GM23338 (cell line): ENCODE measurements at regions not wholly inside any gene's neighbourhood (a gene's known extent, or its start where the extent isn't known, plus 50 kb on each side); places are given as distances from the start of the nearest gene placed in this dataset.

ENCODE experiments used
- ATAC-seq: fragments of 200-7000 bp; cut with Tn5 transposase; 3 replicates; pipeline ENCODE4 v1.9.1; 2020
- DNase-seq: peaks from one replicate; pipeline ENCODE4 v3.0.0-alpha.2; 2015; ENCODE audit warnings: low spot score
- H2AFZ ChIP-seq: fragments of 200-600 bp; sonication (generic); 2 replicates; pipeline ENCODE4 v1.8.0; 2016; ENCODE audit warnings: antibody characterized with exemption, mild to moderate bottlenecking, moderate library complexity
- H3F3A ChIP-seq: fragments of 200-600 bp; sonication (generic); replicated peaks from 2 replicates; pipeline ENCODE4 v1.8.0; 2017; ENCODE audit warnings: antibody characterized with exemption, mixed run types, low read depth
- H3K27ac ChIP-seq: fragments of 200-600 bp; sonication (generic); 2 replicates; pipeline ENCODE4 v1.6.1; 2016; ENCODE audit warnings: low read depth
- H3K27me3 ChIP-seq: fragments of 200-600 bp; sonication (generic); 2 replicates; pipeline ENCODE4 v1.8.0; 2016; ENCODE audit warnings: mild to moderate bottlenecking, mixed run types, moderate library complexity; ENCODE audit not compliant: insufficient read depth
- H3K36me3 ChIP-seq: fragments of 200-600 bp; sonication (generic); 2 replicates; pipeline ENCODE4 v1.8.0; 2016; ENCODE audit warnings: mild to moderate bottlenecking; ENCODE audit not compliant: insufficient read depth
- H3K4me1 ChIP-seq: fragments of 200-600 bp; sonication (generic); 2 replicates; pipeline ENCODE4 v1.8.0; 2016; ENCODE audit warnings: mild to moderate bottlenecking, moderate library complexity; ENCODE audit not compliant: insufficient read depth
- H3K4me2 ChIP-seq: fragments of 200-600 bp; sonication (generic); 2 replicates; pipeline ENCODE4 v1.7.1; 2017; ENCODE audit warnings: mixed run types
- H3K4me3 ChIP-seq: fragments of 200-600 bp; sonication (generic); 2 replicates; pipeline ENCODE4 v1.6.1; 2016; ENCODE audit warnings: mixed run types
- H3K79me2 ChIP-seq: fragments of 200-600 bp; sonication (generic); replicated peaks from 2 replicates; pipeline ENCODE4 v1.8.0; 2017; ENCODE audit warnings: mild to moderate bottlenecking; ENCODE audit not compliant: insufficient read depth
- H3K9me2 ChIP-seq: fragments of 200-600 bp; sonication (generic); 2 replicates; pipeline ENCODE4 v1.8.0; 2017; ENCODE audit not compliant: insufficient read depth
- H4K20me1 ChIP-seq: fragments of 200-600 bp; sonication (generic); replicated peaks from 2 replicates; pipeline ENCODE4 v1.8.0; 2017; ENCODE audit warnings: mild to moderate bottlenecking; ENCODE audit not compliant: insufficient read depth
- H3K27ac Mint-ChIP-seq: 2 replicates; pipeline ENCODE4 v1.8.0; 2020; ENCODE audit warnings: inconsistent platforms, mild to moderate bottlenecking, moderate library complexity, mixed read lengths
- H3K27me3 Mint-ChIP-seq: 3 replicates; pipeline ENCODE4 v1.8.0; 2022; ENCODE audit warnings: low read depth, mild to moderate bottlenecking, moderate library complexity, mixed read lengths, inconsistent platforms; ENCODE audit not compliant: insufficient read depth, poor library complexity
- H3K36me3 Mint-ChIP-seq: 3 replicates; pipeline ENCODE4 v1.8.0; 2021; ENCODE audit warnings: low read depth, mild to moderate bottlenecking, inconsistent platforms, moderate library complexity, mixed read lengths
- H3K4me1 Mint-ChIP-seq: 3 replicates; pipeline ENCODE4 v1.8.0; 2020; ENCODE audit warnings: mild to moderate bottlenecking, inconsistent platforms, mixed read lengths
- H3K4me3 Mint-ChIP-seq: 3 replicates; pipeline ENCODE4 v1.8.0; 2021; ENCODE audit warnings: moderate library complexity, mild to moderate bottlenecking, inconsistent platforms, mixed read lengths
- H3K9me3 Mint-ChIP-seq: 3 replicates; pipeline ENCODE4 v1.8.0; 2020; ENCODE audit warnings: moderate library complexity, mild to moderate bottlenecking, inconsistent platforms, mixed read lengths
- CREB1 ChIP-seq: fragments of 250-450 bp; sonication (Bioruptor Pico); IDR thresholded peaks from 2 replicates; pipeline ENCODE4 v1.5.0; 2020; ENCODE audit warnings: low read depth, mild to moderate bottlenecking, moderate library complexity
- EZH2 ChIP-seq: fragments of 200-600 bp; sonication (generic); IDR thresholded peaks from one replicate; pipeline ENCODE4 v1.8.0; 2017; ENCODE audit warnings: antibody characterized with exemption, mild to moderate bottlenecking, low read depth; ENCODE audit not compliant: unreplicated experiment
- EZH2phosphoT487 ChIP-seq: fragments of 200-600 bp; sonication (generic); IDR thresholded peaks from one replicate; pipeline ENCODE4 v1.8.1; 2018; ENCODE audit warnings: antibody characterized with exemption; ENCODE audit not compliant: unreplicated experiment
- POLR2AphosphoS5 ChIP-seq: IDR thresholded peaks from 2 replicates; pipeline ENCODE4 v1.6.1; 2016; ENCODE audit warnings: antibody characterized with exemption, low read depth
- TF ChIP-seq, protein P1 (sequence below): fragments of 250-450 bp; sonication (Bioruptor Pico); IDR thresholded peaks from 2 replicates; pipeline ENCODE4 v1.5.0; 2020; ENCODE audit warnings: mild to moderate bottlenecking, moderate library complexity
- TF ChIP-seq, protein P2 (sequence below): IDR thresholded peaks from one replicate; pipeline ENCODE4 v1.6.1; 2018; ENCODE audit warnings: antibody characterized with exemption; ENCODE audit not compliant: unreplicated experiment

DNA sequence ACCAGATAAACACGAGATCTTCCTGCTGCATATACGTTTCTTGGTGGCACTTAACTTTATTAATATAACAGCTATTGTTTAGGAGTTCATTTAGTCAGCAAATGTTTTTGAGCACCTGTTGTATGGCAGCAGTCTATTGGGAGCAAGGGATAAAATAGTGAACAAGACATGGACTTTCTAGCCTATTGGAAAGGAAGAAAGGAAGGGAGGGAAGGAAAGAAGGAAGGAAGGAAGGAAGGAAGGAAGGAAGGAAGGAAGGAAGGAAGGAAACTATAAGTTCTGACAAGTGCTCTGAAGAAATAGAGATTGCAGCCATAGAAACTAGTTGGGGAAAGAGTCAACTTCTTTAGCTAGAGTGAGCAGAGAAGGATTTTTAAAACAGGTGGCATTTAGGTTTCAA, 149.1 kb upstream of the STARD13 start (continued):
- TF ChIP-seq, protein P1, sequence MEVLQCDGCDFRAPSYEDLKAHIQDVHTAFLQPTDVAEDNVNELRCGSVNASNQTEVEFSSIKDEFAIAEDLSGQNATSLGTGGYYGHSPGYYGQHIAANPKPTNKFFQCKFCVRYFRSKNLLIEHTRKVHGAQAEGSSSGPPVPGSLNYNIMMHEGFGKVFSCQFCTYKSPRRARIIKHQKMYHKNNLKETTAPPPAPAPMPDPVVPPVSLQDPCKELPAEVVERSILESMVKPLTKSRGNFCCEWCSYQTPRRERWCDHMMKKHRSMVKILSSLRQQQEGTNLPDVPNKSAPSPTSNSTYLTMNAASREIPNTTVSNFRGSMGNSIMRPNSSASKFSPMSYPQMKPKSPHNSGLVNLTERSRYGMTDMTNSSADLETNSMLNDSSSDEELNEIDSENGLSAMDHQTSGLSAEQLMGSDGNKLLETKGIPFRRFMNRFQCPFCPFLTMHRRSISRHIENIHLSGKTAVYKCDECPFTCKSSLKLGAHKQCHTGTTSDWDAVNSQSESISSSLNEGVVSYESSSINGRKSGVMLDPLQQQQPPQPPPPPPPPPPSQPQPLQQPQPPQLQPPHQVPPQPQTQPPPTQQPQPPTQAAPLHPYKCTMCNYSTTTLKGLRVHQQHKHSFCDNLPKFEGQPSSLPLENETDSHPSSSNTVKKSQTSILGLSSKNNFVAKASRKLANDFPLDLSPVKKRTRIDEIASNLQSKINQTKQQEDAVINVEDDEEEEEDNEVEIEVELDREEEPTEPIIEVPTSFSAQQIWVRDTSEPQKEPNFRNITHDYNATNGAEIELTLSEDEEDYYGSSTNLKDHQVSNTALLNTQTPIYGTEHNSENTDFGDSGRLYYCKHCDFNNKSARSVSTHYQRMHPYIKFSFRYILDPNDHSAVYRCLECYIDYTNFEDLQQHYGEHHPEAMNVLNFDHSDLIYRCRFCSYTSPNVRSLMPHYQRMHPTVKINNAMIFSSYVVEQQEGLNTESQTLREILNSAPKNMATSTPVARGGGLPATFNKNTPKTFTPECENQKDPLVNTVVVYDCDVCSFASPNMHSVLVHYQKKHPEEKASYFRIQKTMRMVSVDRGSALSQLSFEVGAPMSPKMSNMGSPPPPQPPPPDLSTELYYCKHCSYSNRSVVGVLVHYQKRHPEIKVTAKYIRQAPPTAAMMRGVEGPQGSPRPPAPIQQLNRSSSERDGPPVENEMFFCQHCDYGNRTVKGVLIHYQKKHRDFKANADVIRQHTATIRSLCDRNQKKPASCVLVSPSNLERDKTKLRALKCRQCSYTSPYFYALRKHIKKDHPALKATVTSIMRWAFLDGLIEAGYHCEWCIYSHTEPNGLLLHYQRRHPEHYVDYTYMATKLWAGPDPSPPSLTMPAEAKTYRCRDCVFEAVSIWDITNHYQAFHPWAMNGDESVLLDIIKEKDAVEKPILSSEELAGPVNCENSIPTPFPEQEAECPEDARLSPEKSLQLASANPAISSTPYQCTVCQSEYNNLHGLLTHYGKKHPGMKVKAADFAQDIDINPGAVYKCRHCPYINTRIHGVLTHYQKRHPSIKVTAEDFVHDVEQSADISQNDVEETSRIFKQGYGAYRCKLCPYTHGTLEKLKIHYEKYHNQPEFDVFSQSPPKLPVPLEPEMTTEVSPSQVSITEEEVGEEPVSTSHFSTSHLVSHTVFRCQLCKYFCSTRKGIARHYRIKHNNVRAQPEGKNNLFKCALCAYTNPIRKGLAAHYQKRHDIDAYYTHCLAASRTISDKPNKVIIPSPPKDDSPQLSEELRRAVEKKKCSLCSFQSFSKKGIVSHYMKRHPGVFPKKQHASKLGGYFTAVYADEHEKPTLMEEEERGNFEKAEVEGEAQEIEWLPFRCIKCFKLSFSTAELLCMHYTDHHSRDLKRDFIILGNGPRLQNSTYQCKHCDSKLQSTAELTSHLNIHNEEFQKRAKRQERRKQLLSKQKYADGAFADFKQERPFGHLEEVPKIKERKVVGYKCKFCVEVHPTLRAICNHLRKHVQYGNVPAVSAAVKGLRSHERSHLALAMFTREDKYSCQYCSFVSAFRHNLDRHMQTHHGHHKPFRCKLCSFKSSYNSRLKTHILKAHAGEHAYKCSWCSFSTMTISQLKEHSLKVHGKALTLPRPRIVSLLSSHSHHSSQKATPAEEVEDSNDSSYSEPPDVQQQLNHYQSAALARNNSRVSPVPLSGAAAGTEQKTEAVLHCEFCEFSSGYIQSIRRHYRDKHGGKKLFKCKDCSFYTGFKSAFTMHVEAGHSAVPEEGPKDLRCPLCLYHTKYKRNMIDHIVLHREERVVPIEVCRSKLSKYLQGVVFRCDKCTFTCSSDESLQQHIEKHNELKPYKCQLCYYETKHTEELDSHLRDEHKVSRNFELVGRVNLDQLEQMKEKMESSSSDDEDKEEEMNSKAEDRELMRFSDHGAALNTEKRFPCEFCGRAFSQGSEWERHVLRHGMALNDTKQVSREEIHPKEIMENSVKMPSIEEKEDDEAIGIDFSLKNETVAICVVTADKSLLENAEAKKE (CRISPR knock-in tag), result no peak
- TF ChIP-seq EZH2phosphoT487 (no peak), CREB1 (CRISPR knock-in tag) (no peak)

DNA sequence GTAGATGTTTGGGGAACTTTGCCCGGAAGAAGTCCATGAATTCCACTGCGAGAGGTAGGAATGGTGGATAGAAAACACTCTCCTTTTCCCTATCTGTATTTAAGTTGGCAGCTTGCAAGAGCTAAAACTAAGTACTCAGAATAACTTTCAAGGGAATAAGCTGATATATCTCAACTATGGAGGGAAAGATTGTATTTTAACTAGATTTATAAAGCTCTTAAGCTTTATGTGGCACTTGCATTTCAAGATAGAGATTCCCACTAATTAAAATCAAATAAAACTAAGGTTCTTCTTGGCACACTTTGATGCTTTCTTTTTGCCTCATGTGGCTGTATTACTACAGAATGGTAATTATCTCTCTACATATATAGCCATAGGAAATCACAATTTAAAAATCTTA, 149.7 kb upstream of the STARD13 start:
- peaks cover 23% of the 10 kb centered on the region for H3K4me1 Mint-ChIP-seq
- Histone ChIP-seq H3K4me1 (peaks cover 19% of the 10 kb centered on the region), H3K27me3 (no peaks in the 10 kb centered on the region), H3K9me2 (no peaks in the 10 kb centered on the region), H3K4me2 (no peak overlapping the region), H2AFZ (no peak overlapping the region), H3K27ac (no peak overlapping the region), H3F3A (no peaks in the 10 kb centered on the region), H3K4me3 (no peak overlapping the region), H3K36me3 (no peaks in the 10 kb centered on the region), H3K79me2 (no peaks in the 10 kb centered on the region), H4K20me1 (no peaks in the 10 kb centered on the region)
- no peaks in the 10 kb centered on the region for H3K9me3 Mint-ChIP-seq
- H3K36me3 Mint-ChIP-seq, result peaks cover 3% of the 10 kb centered on the region; the same call in 1 of the 3 replicates
- H3K4me3 Mint-ChIP-seq, result no peak overlapping the region
- no peak overlapping the region for H3K27ac Mint-ChIP-seq
- no peak for ATAC-seq
- H3K27me3 Mint-ChIP-seq, result no peaks in the 10 kb centered on the region
- no peak for TF ChIP-seq POLR2AphosphoS5
- TF ChIP-seq CREB1 (CRISPR knock-in tag), result no peak
- TF ChIP-seq, protein P2, sequence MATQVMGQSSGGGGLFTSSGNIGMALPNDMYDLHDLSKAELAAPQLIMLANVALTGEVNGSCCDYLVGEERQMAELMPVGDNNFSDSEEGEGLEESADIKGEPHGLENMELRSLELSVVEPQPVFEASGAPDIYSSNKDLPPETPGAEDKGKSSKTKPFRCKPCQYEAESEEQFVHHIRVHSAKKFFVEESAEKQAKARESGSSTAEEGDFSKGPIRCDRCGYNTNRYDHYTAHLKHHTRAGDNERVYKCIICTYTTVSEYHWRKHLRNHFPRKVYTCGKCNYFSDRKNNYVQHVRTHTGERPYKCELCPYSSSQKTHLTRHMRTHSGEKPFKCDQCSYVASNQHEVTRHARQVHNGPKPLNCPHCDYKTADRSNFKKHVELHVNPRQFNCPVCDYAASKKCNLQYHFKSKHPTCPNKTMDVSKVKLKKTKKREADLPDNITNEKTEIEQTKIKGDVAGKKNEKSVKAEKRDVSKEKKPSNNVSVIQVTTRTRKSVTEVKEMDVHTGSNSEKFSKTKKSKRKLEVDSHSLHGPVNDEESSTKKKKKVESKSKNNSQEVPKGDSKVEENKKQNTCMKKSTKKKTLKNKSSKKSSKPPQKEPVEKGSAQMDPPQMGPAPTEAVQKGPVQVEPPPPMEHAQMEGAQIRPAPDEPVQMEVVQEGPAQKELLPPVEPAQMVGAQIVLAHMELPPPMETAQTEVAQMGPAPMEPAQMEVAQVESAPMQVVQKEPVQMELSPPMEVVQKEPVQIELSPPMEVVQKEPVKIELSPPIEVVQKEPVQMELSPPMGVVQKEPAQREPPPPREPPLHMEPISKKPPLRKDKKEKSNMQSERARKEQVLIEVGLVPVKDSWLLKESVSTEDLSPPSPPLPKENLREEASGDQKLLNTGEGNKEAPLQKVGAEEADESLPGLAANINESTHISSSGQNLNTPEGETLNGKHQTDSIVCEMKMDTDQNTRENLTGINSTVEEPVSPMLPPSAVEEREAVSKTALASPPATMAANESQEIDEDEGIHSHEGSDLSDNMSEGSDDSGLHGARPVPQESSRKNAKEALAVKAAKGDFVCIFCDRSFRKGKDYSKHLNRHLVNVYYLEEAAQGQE, result no peak
- no peak for TF ChIP-seq EZH2
- no peak for DNase-seq
